ENCODE measurements at regions not wholly inside any gene's neighbourhood (a gene's known extent, or its start where the extent isn't known, plus 50 kb on each side); places are given as distances from the start of the nearest gene placed in this dataset.

DNA sequence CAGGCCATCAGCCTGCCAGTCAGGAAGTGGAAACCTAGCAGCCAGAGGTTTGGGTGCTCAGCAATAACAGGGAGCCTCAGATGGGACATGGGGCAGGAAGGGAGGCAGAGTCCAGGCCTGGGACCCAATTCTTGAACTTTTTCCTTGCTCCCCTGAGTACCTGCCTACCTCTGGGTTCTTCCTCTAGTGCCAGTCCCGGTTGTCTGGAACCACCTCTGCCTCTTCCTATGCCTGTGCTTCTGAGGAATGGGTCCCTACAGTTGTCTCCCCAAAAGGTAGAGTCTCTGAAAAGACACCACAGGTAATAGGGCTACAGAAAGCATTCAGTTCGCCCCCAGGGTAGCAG, 212.4 kb upstream of the MAMLD1 start:
- TF ChIP-seq CTCF (IDR thresholded peaks at IDR 0.05) (no peak), POLR2A (IDR thresholded peaks at IDR 0.05) (no peak)
